Mucosa of descending colon (tissue), 3 donors: ENCODE measurements at regions not wholly inside any gene's neighbourhood (a gene's known extent, or its start where the extent isn't known, plus 50 kb on each side); places are given as distances from the start of the nearest gene placed in this dataset.

ENCODE experiments used
- ATAC-seq: fragments of 200-7000 bp; cut with Tn5 transposase; one replicate; pipeline ENCODE4 v1.9.1; 2020; ENCODE audit warnings: mild to moderate bottlenecking, moderate library complexity
- DNase-seq, 3 donors: peaks; one replicate each; pipeline ENCODE4 v3.0.0-alpha.2; 2020
- H3K36me3 ChIP-seq: fragments of 200-600 bp; one replicate; pipeline ENCODE4 v1.8.0; 2021; ENCODE audit warnings: low read depth, mild to moderate bottlenecking
- H3K4me1 ChIP-seq: fragments of 200-600 bp; one replicate; pipeline ENCODE4 v1.8.0; 2021; ENCODE audit warnings: low read depth, mild to moderate bottlenecking
- H3K4me3 ChIP-seq: fragments of 200-600 bp; one replicate; pipeline ENCODE4 v1.8.0; 2021; ENCODE audit warnings: mild to moderate bottlenecking
- H3K9me3 ChIP-seq: fragments of 200-600 bp; one replicate; pipeline ENCODE4 v1.8.0; 2021; ENCODE audit warnings: mild to moderate bottlenecking
- intact Hi-C, 2 donors: fragments of 100-400 bp; cut with DNase I in 1 of 2; cut with micrococcal nuclease in 1 of 2; formaldehyde crosslinking; loops; one replicate each; pipeline versions ENCODE4 v1.11.0 to v1.11.1; 2022; cut with DNase I, micrococcal nuclease
- TF ChIP-seq, protein P1 (sequence below): fragments of 200-600 bp; IDR thresholded peaks from one replicate; pipeline ENCODE4 v1.8.0; 2022; ENCODE audit warnings: antibody characterized with exemption, mild to moderate bottlenecking
- donor health status: DM: no; HTN: no; CAD: no; lungs with moderate emphysema.
- donor health status: DM: no; HTN: no; CAD: no.
- donor health status: DM: no; HTN: yes; CAD: no.

DNA sequence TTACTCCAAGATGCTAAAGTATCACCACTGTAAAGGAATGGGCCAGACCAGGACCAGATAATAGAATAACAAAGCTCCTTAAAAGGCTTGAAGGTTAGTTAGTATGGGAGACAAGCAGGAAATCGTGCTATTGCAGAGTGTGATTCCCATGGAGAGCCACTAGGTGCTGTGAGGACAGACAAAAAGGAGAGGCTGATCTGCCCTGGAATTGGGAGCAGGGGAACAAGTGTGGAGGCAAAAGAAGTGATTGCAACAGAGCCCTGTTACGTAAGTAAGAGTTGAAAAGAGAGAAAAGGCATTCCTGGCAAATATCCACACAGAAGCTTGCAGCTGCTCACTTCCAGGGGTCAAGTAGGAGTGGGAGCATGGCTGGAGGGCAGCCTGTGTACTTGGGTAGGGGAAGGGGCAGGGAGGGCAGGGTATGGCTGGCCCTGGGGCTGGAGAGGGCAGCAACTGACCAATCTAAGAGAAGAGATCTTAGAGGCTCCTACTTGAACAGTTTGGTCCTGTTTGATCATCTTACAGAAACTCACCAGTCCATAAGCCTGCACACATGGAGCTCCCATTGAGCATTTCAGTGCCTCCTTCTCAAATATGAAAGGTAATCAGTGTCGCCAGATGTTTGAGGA is 207.7 kb upstream of the GJB5 start:
- TF ChIP-seq, protein P1, sequence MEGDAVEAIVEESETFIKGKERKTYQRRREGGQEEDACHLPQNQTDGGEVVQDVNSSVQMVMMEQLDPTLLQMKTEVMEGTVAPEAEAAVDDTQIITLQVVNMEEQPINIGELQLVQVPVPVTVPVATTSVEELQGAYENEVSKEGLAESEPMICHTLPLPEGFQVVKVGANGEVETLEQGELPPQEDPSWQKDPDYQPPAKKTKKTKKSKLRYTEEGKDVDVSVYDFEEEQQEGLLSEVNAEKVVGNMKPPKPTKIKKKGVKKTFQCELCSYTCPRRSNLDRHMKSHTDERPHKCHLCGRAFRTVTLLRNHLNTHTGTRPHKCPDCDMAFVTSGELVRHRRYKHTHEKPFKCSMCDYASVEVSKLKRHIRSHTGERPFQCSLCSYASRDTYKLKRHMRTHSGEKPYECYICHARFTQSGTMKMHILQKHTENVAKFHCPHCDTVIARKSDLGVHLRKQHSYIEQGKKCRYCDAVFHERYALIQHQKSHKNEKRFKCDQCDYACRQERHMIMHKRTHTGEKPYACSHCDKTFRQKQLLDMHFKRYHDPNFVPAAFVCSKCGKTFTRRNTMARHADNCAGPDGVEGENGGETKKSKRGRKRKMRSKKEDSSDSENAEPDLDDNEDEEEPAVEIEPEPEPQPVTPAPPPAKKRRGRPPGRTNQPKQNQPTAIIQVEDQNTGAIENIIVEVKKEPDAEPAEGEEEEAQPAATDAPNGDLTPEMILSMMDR, result no peak
- Histone ChIP-seq H3K4me1 (no peaks in the 10 kb centered on the region), H3K36me3 (no peaks in the 10 kb centered on the region), H3K4me3 (no peak overlapping the region), H3K9me3 (no peaks in the 10 kb centered on the region)
- intact Hi-C loops, result no loop called here
- DNase-seq (no peak), ATAC-seq (no peak)

DNA sequence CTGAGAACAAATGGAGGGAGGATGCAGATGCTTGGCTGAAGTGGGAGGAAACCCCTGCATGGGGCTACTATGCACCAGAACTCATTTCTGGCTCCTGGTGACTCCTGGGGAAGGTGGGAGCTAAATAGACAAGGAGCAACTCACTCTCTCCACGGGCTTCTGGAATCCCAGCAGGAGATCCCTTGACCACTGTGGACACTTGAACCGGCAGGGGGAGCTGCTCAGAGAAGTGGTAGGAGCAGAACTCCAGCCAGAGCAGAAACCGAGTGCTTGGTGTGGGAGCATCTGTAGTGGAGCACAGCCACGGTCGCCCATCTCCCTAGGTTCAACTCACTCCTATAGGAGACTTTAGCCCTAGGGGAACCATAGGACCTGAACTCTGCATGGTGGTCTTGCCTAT is 205.6 kb upstream of the GJB5 start:
- no peaks in the 10 kb centered on the region for H3K9me3 ChIP-seq
- intact Hi-C loops, result no loop called here
- no peaks in the 10 kb centered on the region for H3K4me1 ChIP-seq
- no peaks in the 10 kb centered on the region for H3K36me3 ChIP-seq
- TF ChIP-seq, protein P1, result no peak
- no peak overlapping the region for H3K4me3 ChIP-seq
- ATAC-seq, result peak; percentile 69
- DNase-seq, result peak in 2 of 3 donors; percentile 52 to 73

DNA sequence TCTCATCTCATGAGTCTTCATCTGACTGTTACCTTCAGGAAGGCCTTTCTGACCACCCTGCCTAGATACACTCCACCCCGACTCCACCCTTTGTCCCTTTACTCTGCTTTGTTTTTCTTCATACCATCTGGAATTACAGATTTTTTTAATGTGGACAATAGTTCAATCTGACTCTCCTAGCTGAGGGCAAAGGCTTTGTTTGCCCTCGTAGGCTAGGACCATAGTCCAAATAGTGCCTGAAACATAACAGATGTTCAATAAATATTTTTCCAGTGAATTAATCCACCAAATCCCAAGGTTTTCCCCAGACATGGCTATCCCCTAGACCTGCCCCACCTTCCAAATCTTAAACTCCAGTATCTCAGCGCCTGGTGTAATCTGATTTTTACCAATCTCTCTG is 176.5 kb upstream of the GJB5 start:
- no peak for ATAC-seq
- intact Hi-C loops, result no loop called here

DNA sequence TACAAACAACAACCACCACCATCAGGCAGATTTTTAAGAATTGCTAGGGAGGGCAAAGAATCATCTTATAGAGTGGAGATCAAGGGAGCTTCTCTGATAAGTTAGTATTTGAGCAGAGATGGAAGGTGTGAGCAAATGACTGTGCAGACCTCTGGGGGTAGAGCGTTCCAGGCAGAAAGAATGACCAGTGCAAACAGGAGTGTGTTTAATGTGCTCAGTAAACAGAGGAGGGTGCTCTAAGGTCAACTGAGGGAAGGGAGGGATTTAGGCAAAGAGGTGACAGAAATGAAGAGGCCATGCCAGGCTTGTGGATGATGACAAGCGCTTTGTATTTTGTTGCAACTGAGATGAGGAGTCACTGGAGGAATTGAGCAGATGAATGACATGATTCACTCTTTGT is 172.5 kb upstream of the GJB5 start:
- TF ChIP-seq, protein P1, result no peak
- intact Hi-C loops, result no loop called here
- H3K4me3 ChIP-seq, result no peak overlapping the region
- H3K4me1 ChIP-seq, result no peaks in the 10 kb centered on the region
- no peaks in the 10 kb centered on the region for H3K9me3 ChIP-seq
- DNase-seq (no peak), ATAC-seq (no peak)
- no peaks in the 10 kb centered on the region for H3K36me3 ChIP-seq

More for the DNA sequence above, 176.5 kb upstream of the GJB5 start:
- H3K4me3 ChIP-seq, result no peak overlapping the region
- H3K9me3 ChIP-seq, result no peaks in the 10 kb centered on the region
- DNase-seq, result no peak
- TF ChIP-seq, protein P1, result no peak
- H3K36me3 ChIP-seq, result no peaks in the 10 kb centered on the region
- H3K4me1 ChIP-seq, result no peaks in the 10 kb centered on the region

DNA sequence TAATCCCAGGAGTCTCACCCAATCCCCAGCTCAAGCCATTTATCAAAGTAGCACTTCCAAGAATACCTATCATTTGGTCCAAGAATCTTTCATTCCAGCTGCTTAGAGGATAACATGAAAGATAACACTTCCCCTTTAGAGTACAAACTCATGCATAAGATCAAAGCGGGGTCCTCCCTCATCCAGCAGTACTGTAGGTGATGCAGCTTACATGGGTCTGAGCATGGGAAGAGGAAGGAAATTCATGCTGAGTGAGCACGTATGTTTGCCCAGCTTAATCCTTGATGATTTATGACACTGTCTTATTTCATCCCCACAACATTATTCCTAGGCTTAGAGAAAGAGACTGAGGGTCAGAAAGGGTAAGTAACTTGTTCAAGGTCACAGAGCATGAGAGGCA is 167.1 kb upstream of the GJB5 start:
- ATAC-seq (no peak), DNase-seq (no peak)
- TF ChIP-seq, protein P1, result no peak
- no peaks in the 10 kb centered on the region for H3K4me1 ChIP-seq
- intact Hi-C loops, result no loop called here
- H3K9me3 ChIP-seq, result no peaks in the 10 kb centered on the region
- H3K4me3 ChIP-seq, result no peak overlapping the region
- H3K36me3 ChIP-seq, result no peaks in the 10 kb centered on the region

DNA sequence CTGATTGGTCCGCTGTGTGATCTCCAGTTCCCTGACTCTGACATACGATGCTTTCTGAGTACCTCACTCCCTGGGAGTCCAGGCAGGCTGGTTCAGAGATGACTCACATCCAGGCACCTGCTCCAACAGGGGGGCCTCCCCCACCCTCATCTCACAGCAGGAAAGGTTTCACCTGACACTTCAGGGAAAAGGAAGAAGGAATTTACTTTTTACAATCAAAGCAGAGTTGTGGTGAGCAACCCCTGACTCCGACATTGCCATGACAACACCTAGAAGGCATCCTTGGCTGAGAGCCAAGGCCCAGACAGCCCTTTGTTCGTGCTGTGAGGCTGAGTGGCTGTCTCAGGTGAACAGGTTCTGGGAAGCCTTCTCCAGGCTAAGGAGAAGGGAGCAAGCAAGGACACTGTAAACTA is 164.6 kb upstream of the GJB5 start:
- no peak for ATAC-seq
- TF ChIP-seq, protein P1, result no peak
- Histone ChIP-seq H3K9me3 (no peaks in the 10 kb centered on the region), H3K4me1 (no peaks in the 10 kb centered on the region), H3K4me3 (no peak overlapping the region), H3K36me3 (no peaks in the 10 kb centered on the region)
- intact Hi-C loops, result no loop called here
- no peak for DNase-seq
